ENCODE measurements at regions not wholly inside any gene's neighbourhood (a gene's known extent, or its start where the extent isn't known, plus 50 kb on each side); places are given as distances from the start of the nearest gene placed in this dataset.

DNA sequence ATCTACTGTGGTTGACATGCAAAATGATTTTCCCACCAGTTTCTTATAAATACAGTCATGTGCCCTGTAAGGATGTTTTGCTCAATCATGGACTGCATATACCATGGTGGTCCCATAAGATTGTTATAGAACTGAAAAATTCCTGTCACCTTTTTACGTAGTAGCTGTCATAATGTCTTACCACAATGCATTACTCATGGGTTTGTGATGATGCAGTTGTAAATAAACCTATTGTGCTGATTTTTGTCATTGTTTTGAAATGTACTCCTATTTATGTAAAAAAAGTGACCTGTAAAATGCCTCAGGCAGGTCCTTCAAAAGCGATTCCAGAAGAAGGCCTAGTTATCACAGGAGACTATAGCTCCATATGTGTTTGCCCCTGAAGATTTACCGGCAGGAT, 695.4 kb upstream of the KIF2B start:
- POLR2A ChIA-PET: no interaction called here
- Histone ChIP-seq H4K20me1 (ENCODE audit: insufficient read depth) (no peaks in the 10 kb centered on the region), H3K4me1 (ENCODE audit: control insufficient read depth in 1 of 2, insufficient read depth in 2 of 2, low read depth in 1 of 2, low read length in 1 of 2) (no peaks in the 10 kb centered on the region), H3K36me3 (replicated peaks in 1 of 2; ENCODE audit: control insufficient read depth in 1 of 2, insufficient read depth in 2 of 2, low read length in 1 of 2) (no peaks in the 10 kb centered on the region), H3K9ac (no peak overlapping the region), H3K4me2 (no peak overlapping the region), H3F3A (replicated peaks; ENCODE audit: insufficient read depth) (no peaks in the 10 kb centered on the region), H3K4me3 (ENCODE audit: low read depth in 2 of 2, low read length in 1 of 2) (no peak overlapping the region), H3K9me2 (no peaks in the 10 kb centered on the region), H3K79me2 (ENCODE audit: insufficient read depth) (no peaks in the 10 kb centered on the region), H3K27me3 (ENCODE audit: insufficient read depth) (no peaks in the 10 kb centered on the region), H3K27ac (ENCODE audit: low read depth in 2 of 2, low read length in 1 of 2) (no peak overlapping the region), H2AFZ (ENCODE audit: low read depth) (no peak overlapping the region), H3K9me3 (no peaks in the 10 kb centered on the region; the same call in 1 of the 2 replicates)
- 25% methylated on average over 3 of the region's 3 CpGs for WGBS (ENCODE audit: low lambda C conversion rate)
- CTCF ChIA-PET: interaction anchor here (1.6 kb wide), 1 partner anchor 14 kb away, joined by 4 read pairs; no protein-coding TSS in a partner anchor
- TF ChIP-seq EP300 (IDR thresholded peaks at IDR 0.05; ENCODE audit: borderline replicate concordance in 1 of 2, low read depth in 1 of 2, low read length in 1 of 2) (no peak), ELF1 (IDR thresholded peaks at IDR 0.05) (no peak), RXRA (IDR thresholded peaks at IDR 0.05; ENCODE audit: borderline replicate concordance, low read depth) (no peak), JUND (IDR thresholded peaks at IDR 0.05) (no peak), TCF12 (IDR thresholded peaks at IDR 0.05) (no peak), FOXJ3 (CRISPR knock-in tag; IDR thresholded peaks at IDR 0.05) (no peak), NFIC (IDR thresholded peaks at IDR 0.05; ENCODE audit: borderline replicate concordance) (no peak)
- TF ChIP-seq, protein P1, sequence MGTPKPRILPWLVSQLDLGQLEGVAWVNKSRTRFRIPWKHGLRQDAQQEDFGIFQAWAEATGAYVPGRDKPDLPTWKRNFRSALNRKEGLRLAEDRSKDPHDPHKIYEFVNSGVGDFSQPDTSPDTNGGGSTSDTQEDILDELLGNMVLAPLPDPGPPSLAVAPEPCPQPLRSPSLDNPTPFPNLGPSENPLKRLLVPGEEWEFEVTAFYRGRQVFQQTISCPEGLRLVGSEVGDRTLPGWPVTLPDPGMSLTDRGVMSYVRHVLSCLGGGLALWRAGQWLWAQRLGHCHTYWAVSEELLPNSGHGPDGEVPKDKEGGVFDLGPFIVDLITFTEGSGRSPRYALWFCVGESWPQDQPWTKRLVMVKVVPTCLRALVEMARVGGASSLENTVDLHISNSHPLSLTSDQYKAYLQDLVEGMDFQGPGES (IDR thresholded peaks at IDR 0.05; ENCODE audit: low read depth, low read length): no peak
- TF ChIP-seq, protein P2, sequence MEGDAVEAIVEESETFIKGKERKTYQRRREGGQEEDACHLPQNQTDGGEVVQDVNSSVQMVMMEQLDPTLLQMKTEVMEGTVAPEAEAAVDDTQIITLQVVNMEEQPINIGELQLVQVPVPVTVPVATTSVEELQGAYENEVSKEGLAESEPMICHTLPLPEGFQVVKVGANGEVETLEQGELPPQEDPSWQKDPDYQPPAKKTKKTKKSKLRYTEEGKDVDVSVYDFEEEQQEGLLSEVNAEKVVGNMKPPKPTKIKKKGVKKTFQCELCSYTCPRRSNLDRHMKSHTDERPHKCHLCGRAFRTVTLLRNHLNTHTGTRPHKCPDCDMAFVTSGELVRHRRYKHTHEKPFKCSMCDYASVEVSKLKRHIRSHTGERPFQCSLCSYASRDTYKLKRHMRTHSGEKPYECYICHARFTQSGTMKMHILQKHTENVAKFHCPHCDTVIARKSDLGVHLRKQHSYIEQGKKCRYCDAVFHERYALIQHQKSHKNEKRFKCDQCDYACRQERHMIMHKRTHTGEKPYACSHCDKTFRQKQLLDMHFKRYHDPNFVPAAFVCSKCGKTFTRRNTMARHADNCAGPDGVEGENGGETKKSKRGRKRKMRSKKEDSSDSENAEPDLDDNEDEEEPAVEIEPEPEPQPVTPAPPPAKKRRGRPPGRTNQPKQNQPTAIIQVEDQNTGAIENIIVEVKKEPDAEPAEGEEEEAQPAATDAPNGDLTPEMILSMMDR (IDR thresholded peaks at IDR 0.05): no peak
- DNase-seq: no peak

DNA sequence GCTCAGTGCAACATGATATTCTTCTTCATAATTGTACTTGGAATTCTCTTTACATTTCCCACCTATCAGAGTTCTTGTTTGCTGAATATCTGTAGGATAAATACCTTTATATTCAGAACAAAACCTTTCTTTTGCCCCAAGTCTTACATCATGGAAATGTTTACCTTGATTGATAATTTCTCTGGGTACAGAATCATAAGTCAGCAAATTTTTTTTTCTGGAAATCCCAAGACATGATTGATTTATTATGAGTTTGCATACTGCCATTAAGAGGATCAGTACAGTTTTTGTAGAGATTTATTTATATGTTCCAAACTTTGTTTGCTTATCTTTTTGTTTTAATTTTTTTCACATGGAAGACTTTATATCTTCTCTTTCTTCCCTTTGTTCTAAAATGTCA, 699.8 kb upstream of the KIF2B start:
- Histone ChIP-seq H3K4me1 (ENCODE audit: control insufficient read depth in 1 of 2, insufficient read depth in 2 of 2, low read depth in 1 of 2, low read length in 1 of 2) (no peaks in the 10 kb centered on the region), H3K4me3 (ENCODE audit: low read depth in 2 of 2, low read length in 1 of 2) (no peak overlapping the region), H3K36me3 (replicated peaks in 1 of 2; ENCODE audit: control insufficient read depth in 1 of 2, insufficient read depth in 2 of 2, low read length in 1 of 2) (no peaks in the 10 kb centered on the region), H3K4me2 (no peak overlapping the region), H3K27me3 (ENCODE audit: insufficient read depth) (no peaks in the 10 kb centered on the region), H2AFZ (ENCODE audit: low read depth) (no peak overlapping the region), H3K9ac (no peak overlapping the region), H3K9me3 (peaks cover 2% of the 10 kb centered on the region), H3K27ac (ENCODE audit: low read depth in 2 of 2, low read length in 1 of 2) (no peak overlapping the region), H4K20me1 (ENCODE audit: insufficient read depth) (no peaks in the 10 kb centered on the region), H3F3A (replicated peaks; ENCODE audit: insufficient read depth) (no peaks in the 10 kb centered on the region), H3K9me2 (no peaks in the 10 kb centered on the region), H3K79me2 (ENCODE audit: insufficient read depth) (no peaks in the 10 kb centered on the region)
- ChIA-PET CTCF (interaction anchor here (1.2 to 1.3 kb wide), 2 partner anchors 12 to 71 kb away, joined by 3 to 5 read pairs; no protein-coding TSS in a partner anchor), POLR2A (no interaction called here)
- TF ChIP-seq NFIC (IDR thresholded peaks at IDR 0.05; ENCODE audit: borderline replicate concordance) (no peak), ELF1 (IDR thresholded peaks at IDR 0.05) (no peak), TEAD4 (IDR thresholded peaks at IDR 0.05; ENCODE audit: borderline replicate concordance, insufficient read depth) (no peak), RCOR1 (IDR thresholded peaks at IDR 0.05; ENCODE audit: low read length) (no peak), JUND (IDR thresholded peaks at IDR 0.05) (no peak), FOSL2 (IDR thresholded peaks at IDR 0.05; ENCODE audit: borderline replicate concordance, low read depth) (no peak), EZH2phosphoT487 (IDR thresholded peaks at IDR 0.05; ENCODE audit: borderline replicate concordance, low read depth) (no peak), TCF12 (IDR thresholded peaks at IDR 0.05) (no peak), RFX5 (IDR thresholded peaks at IDR 0.05; ENCODE audit: low read length) (no peak), YY1 (IDR thresholded peaks at IDR 0.05; ENCODE audit: low read depth) (no peak), MEF2A (IDR thresholded peaks at IDR 0.05; ENCODE audit: borderline replicate concordance, low read depth) (no peak)
- TF ChIP-seq, protein P1 (IDR thresholded peaks at IDR 0.05; ENCODE audit: low read depth, low read length): no peak
- TF ChIP-seq, protein P3, sequence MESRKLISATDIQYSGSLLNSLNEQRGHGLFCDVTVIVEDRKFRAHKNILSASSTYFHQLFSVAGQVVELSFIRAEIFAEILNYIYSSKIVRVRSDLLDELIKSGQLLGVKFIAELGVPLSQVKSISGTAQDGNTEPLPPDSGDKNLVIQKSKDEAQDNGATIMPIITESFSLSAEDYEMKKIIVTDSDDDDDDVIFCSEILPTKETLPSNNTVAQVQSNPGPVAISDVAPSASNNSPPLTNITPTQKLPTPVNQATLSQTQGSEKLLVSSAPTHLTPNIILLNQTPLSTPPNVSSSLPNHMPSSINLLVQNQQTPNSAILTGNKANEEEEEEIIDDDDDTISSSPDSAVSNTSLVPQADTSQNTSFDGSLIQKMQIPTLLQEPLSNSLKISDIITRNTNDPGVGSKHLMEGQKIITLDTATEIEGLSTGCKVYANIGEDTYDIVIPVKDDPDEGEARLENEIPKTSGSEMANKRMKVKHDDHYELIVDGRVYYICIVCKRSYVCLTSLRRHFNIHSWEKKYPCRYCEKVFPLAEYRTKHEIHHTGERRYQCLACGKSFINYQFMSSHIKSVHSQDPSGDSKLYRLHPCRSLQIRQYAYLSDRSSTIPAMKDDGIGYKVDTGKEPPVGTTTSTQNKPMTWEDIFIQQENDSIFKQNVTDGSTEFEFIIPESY (IDR thresholded peaks at IDR 0.05; ENCODE audit: borderline replicate concordance, low read depth): no peak
- TF ChIP-seq, protein P4, sequence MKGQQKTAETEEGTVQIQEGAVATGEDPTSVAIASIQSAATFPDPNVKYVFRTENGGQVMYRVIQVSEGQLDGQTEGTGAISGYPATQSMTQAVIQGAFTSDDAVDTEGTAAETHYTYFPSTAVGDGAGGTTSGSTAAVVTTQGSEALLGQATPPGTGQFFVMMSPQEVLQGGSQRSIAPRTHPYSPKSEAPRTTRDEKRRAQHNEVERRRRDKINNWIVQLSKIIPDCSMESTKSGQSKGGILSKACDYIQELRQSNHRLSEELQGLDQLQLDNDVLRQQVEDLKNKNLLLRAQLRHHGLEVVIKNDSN (IDR thresholded peaks at IDR 0.05; ENCODE audit: borderline replicate concordance, low read depth): no peak
- TF ChIP-seq, protein P2 (IDR thresholded peaks at IDR 0.05): no peak
- DNase-seq: no peak
